ENCODE measurements at regions not wholly inside any gene's neighbourhood (a gene's known extent, or its start where the extent isn't known, plus 50 kb on each side); places are given as distances from the start of the nearest gene placed in this dataset.

DNA sequence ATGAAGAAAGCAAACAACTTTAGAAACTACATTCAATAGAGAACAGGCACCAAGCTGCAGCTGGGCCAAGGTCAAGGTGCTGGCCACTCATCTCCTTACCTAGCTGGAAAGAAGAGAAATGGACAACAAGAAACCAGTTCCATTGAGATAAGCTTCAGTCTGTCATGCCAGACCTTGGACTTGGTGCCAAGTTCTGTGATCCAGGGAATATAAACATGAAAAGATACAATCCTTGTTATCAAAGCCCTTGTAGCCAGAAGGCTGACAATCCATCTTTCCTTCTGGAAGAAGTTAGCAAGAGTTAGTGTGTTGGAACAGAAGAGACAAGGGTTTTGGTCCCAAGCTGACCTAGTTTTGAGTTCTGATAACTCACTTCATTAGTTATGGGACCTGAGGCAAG lies 227.5 kb downstream of the ACTL7B start:
- H3K27me3 ChIP-seq (ENCODE audit: control insufficient read depth, extremely low read depth, insufficient read depth, low read length): no peaks in the 10 kb centered on the region
- H3K4me1 ChIP-seq (ENCODE audit: control insufficient read depth, extremely low read depth, insufficient read depth, low read length): no peaks in the 10 kb centered on the region
- no peaks in the 10 kb centered on the region for H3K79me2 ChIP-seq (ENCODE audit: control insufficient read depth, insufficient read depth, low read length)
- H3K9ac ChIP-seq (ENCODE audit: control insufficient read depth, extremely low read depth, insufficient read depth, low read length): no peak overlapping the region
- FAIRE-seq: no peak
- H2AFZ ChIP-seq (ENCODE audit: control insufficient read depth, low read length): no peak overlapping the region
- TF ChIP-seq EZH2 (IDR thresholded peaks at IDR 0.05; ENCODE audit: low read length): no peak
- TF ChIP-seq, protein P1, sequence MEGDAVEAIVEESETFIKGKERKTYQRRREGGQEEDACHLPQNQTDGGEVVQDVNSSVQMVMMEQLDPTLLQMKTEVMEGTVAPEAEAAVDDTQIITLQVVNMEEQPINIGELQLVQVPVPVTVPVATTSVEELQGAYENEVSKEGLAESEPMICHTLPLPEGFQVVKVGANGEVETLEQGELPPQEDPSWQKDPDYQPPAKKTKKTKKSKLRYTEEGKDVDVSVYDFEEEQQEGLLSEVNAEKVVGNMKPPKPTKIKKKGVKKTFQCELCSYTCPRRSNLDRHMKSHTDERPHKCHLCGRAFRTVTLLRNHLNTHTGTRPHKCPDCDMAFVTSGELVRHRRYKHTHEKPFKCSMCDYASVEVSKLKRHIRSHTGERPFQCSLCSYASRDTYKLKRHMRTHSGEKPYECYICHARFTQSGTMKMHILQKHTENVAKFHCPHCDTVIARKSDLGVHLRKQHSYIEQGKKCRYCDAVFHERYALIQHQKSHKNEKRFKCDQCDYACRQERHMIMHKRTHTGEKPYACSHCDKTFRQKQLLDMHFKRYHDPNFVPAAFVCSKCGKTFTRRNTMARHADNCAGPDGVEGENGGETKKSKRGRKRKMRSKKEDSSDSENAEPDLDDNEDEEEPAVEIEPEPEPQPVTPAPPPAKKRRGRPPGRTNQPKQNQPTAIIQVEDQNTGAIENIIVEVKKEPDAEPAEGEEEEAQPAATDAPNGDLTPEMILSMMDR (optimal IDR thresholded peaks at IDR 0.05 in 1 of 3, IDR thresholded peaks at IDR 0.05 in 1 of 3, conservative IDR thresholded peaks at IDR 0.05 in 1 of 3; ENCODE audit: extremely low read depth in 1 of 3, insufficient read depth in 2 of 3, low read length in 3 of 3): no peak
- no peak overlapping the region for H3K27ac ChIP-seq (ENCODE audit: control insufficient read depth, insufficient read depth, low read length)
- dilution Hi-C loops (cut with MboI; ENCODE audit: extremely low pct_ligation_motif_present, low sequenced_read_pairs): no loop called here
- H3K9me3 ChIP-seq (ENCODE audit: control insufficient read depth, low read depth, low read length): no peaks in the 10 kb centered on the region
- no peaks in the 10 kb centered on the region for H3K36me3 ChIP-seq (ENCODE audit: control insufficient read depth in 2 of 2, extremely low read depth in 1 of 2, insufficient read depth in 2 of 2, low read length in 2 of 2)
- H3K4me3 ChIP-seq (ENCODE audit: control insufficient read depth in 2 of 3, extremely low read depth in 1 of 3, insufficient read depth in 2 of 3, low read depth in 1 of 3, low read length in 3 of 3): no peak overlapping the region
- H3K9me1 ChIP-seq (ENCODE audit: control insufficient read depth, extremely low read depth, insufficient read depth, low read length): no peaks in the 10 kb centered on the region
- H4K20me1 ChIP-seq (ENCODE audit: control insufficient read depth, extremely low read depth, insufficient read depth, low read length): no peaks in the 10 kb centered on the region
- no peak overlapping the region for H3K4me2 ChIP-seq (ENCODE audit: control insufficient read depth, extremely low read depth, insufficient read depth, low read depth, low read length)
- no peak for DNase-seq (ENCODE audit: low read depth, low spot score)

GRCh38 chr9:108626743-108627142 lies 229.0 kb downstream of the ACTL7B start:
- no peaks in the 10 kb centered on the region for H3K9me3 ChIP-seq (ENCODE audit: control insufficient read depth, low read depth, low read length)
- H3K9ac ChIP-seq (ENCODE audit: control insufficient read depth, extremely low read depth, insufficient read depth, low read length): no peak overlapping the region
- FAIRE-seq: no peak
- H3K36me3 ChIP-seq (ENCODE audit: control insufficient read depth in 2 of 2, extremely low read depth in 1 of 2, insufficient read depth in 2 of 2, low read length in 2 of 2): no peaks in the 10 kb centered on the region
- no peak overlapping the region for H3K4me2 ChIP-seq (ENCODE audit: control insufficient read depth, extremely low read depth, insufficient read depth, low read depth, low read length)
- no peak overlapping the region for H3K4me3 ChIP-seq (ENCODE audit: control insufficient read depth in 2 of 3, extremely low read depth in 1 of 3, insufficient read depth in 2 of 3, low read depth in 1 of 3, low read length in 3 of 3)
- no peaks in the 10 kb centered on the region for H3K9me1 ChIP-seq (ENCODE audit: control insufficient read depth, extremely low read depth, insufficient read depth, low read length)
- no peaks in the 10 kb centered on the region for H3K79me2 ChIP-seq (ENCODE audit: control insufficient read depth, insufficient read depth, low read length)
- no peak overlapping the region for H3K27ac ChIP-seq (ENCODE audit: control insufficient read depth, insufficient read depth, low read length)
- H2AFZ ChIP-seq (ENCODE audit: control insufficient read depth, low read length): no peak overlapping the region
- H3K27me3 ChIP-seq (ENCODE audit: control insufficient read depth, extremely low read depth, insufficient read depth, low read length): no peaks in the 10 kb centered on the region
- no peaks in the 10 kb centered on the region for H4K20me1 ChIP-seq (ENCODE audit: control insufficient read depth, extremely low read depth, insufficient read depth, low read length)
- no peak for DNase-seq (ENCODE audit: low read depth, low spot score)
- TF ChIP-seq, protein P1 (optimal IDR thresholded peaks at IDR 0.05 in 1 of 3, IDR thresholded peaks at IDR 0.05 in 1 of 3, conservative IDR thresholded peaks at IDR 0.05 in 1 of 3; ENCODE audit: extremely low read depth in 1 of 3, insufficient read depth in 2 of 3, low read length in 3 of 3): no peak
- no peak for TF ChIP-seq EZH2 (IDR thresholded peaks at IDR 0.05; ENCODE audit: low read length)
- peaks cover 11% of the 10 kb centered on the region for H3K4me1 ChIP-seq (ENCODE audit: control insufficient read depth, extremely low read depth, insufficient read depth, low read length)
- dilution Hi-C loops (cut with MboI; ENCODE audit: extremely low pct_ligation_motif_present, low sequenced_read_pairs): no loop called here

Data from keratinocyte (primary cell).